Liver (tissue), 8 donors: ENCODE measurements at regions not wholly inside any gene's neighbourhood (a gene's known extent, or its start where the extent isn't known, plus 50 kb on each side); places are given as distances from the start of the nearest gene placed in this dataset.

Experiments used
- DNase-seq: peaks from one replicate; pipeline ENCODE4 v3.0.0-alpha.2; 2017; ENCODE audit warnings: low spot score
- H3K27ac ChIP-seq, 2 donors: one replicate each; pipeline ENCODE4 v1.7.0; 2013; ENCODE audit warnings: inconsistent platforms in 2 of 2, low read length in 2 of 2, control low read depth in 1 of 2, low read depth in 1 of 2, mild to moderate bottlenecking in 1 of 2
- H3K27me3 ChIP-seq, 4 donors: one replicate each; pipeline versions ENCODE4 v1.6.1 to v1.7.0; 2013; ENCODE audit warnings: low read length in 3 of 4, inconsistent platforms in 1 of 4, mild to moderate bottlenecking in 1 of 4, moderate library complexity in 1 of 4; ENCODE audit not compliant: control insufficient read depth in 4 of 4, insufficient read depth in 4 of 4
- H3K36me3 ChIP-seq, 4 donors: one replicate each; pipeline versions ENCODE4 v1.6.1 to v1.7.0; 2013; ENCODE audit warnings: low read length in 3 of 4, mild to moderate bottlenecking in 3 of 4, low read depth in 1 of 4, moderate library complexity in 1 of 4; ENCODE audit not compliant: control insufficient read depth in 4 of 4, insufficient read depth in 3 of 4
- H3K4me1 ChIP-seq, 4 donors: one replicate each; pipeline versions ENCODE4 v1.6.1 to v1.7.0; 2013; ENCODE audit warnings: low read length in 3 of 4, mild to moderate bottlenecking in 3 of 4, moderate library complexity in 1 of 4; ENCODE audit not compliant: control insufficient read depth in 4 of 4, insufficient read depth in 4 of 4
- H3K4me3 ChIP-seq, 3 donors: one replicate each; pipeline versions ENCODE4 v1.6.1 to v1.7.0; 2013; ENCODE audit warnings: low read length in 3 of 3, control low read depth in 1 of 3, low read depth in 1 of 3, mild to moderate bottlenecking in 1 of 3
- H3K9ac ChIP-seq, 2 donors: one replicate each; pipeline ENCODE4 v1.7.0; 2013; ENCODE audit warnings: low read length in 2 of 2, mild to moderate bottlenecking in 2 of 2, moderate library complexity in 2 of 2, control low read depth in 1 of 2, low read depth in 1 of 2
- H3K9me3 ChIP-seq, 4 donors: one replicate each; pipeline versions ENCODE4 v1.6.1 to v1.7.0; 2013; ENCODE audit warnings: low read length in 3 of 4; ENCODE audit not compliant: control insufficient read depth in 4 of 4
- ATF3 ChIP-seq: IDR thresholded peaks from 2 replicates; pipeline ENCODE4 v1.6.1; 2016; ENCODE audit warnings: antibody characterized with exemption
- CTCF ChIP-seq: fragments of 150-350 bp; IDR thresholded peaks from 2 replicates; pipeline ENCODE4 v1.5.1; 2017; ENCODE audit warnings: improper control_type of control experiment, low read depth, low read length; ENCODE audit not compliant: missing input control
- EGR1 ChIP-seq, 2 donors: IDR thresholded peaks; 2 replicates each; pipeline ENCODE4 v1.6.1; 2016 to 2018; ENCODE audit warnings: antibody characterized with exemption in 2 of 2, low read depth in 2 of 2
- FOXA1 ChIP-seq: IDR thresholded peaks from 2 replicates; pipeline ENCODE4 v1.6.1; 2016; ENCODE audit warnings: antibody characterized with exemption
- FOXA2 ChIP-seq: IDR thresholded peaks from 2 replicates; pipeline ENCODE4 v1.6.1; 2016; ENCODE audit warnings: antibody characterized with exemption
- GABPA ChIP-seq, 2 donors: IDR thresholded peaks in 1 of 2; conservative IDR thresholded peaks in 1 of 2; 2 replicates each; pipeline ENCODE4 v1.6.1; 2016; ENCODE audit warnings: antibody characterized with exemption in 2 of 2, mild to moderate bottlenecking in 1 of 2, moderate library complexity in 1 of 2
- HNF4A ChIP-seq, 2 donors: conservative IDR thresholded peaks; 2 replicates each; pipeline ENCODE4 v1.6.1; 2016; ENCODE audit warnings: antibody characterized with exemption in 2 of 2, mild to moderate bottlenecking in 2 of 2
- HNF4G ChIP-seq: IDR thresholded peaks from 2 replicates; pipeline ENCODE4 v1.6.1; 2016; ENCODE audit warnings: antibody characterized with exemption
- JUND ChIP-seq, 2 donors: IDR thresholded peaks; 2 replicates each; pipeline ENCODE4 v1.6.1; 2016; ENCODE audit warnings: antibody characterized with exemption in 2 of 2
- MAX ChIP-seq: IDR thresholded peaks from 2 replicates; pipeline ENCODE4 v1.6.1; 2016; ENCODE audit warnings: antibody characterized with exemption
- NR2F2 ChIP-seq: IDR thresholded peaks from 2 replicates; pipeline ENCODE4 v1.6.1; 2016; ENCODE audit warnings: antibody characterized with exemption
- RAD21 ChIP-seq, 2 donors: IDR thresholded peaks; 2 replicates each; pipeline ENCODE4 v1.6.1; 2016; ENCODE audit warnings: antibody characterized with exemption in 2 of 2, mild to moderate bottlenecking in 2 of 2
- REST ChIP-seq: IDR thresholded peaks from 2 replicates; pipeline ENCODE4 v1.6.1; 2016; ENCODE audit warnings: antibody characterized with exemption, mild to moderate bottlenecking
- RXRA ChIP-seq, 2 donors: IDR thresholded peaks; 2 replicates each; pipeline ENCODE4 v1.6.1; 2017 to 2018; ENCODE audit warnings: antibody characterized with exemption in 2 of 2, mild to moderate bottlenecking in 1 of 2
- SP1 ChIP-seq: IDR thresholded peaks from 2 replicates; pipeline ENCODE4 v1.6.1; 2018; ENCODE audit warnings: antibody characterized with exemption, mild to moderate bottlenecking
- TAF1 ChIP-seq: conservative IDR thresholded peaks from 2 replicates; pipeline ENCODE4 v1.6.1; 2016; ENCODE audit warnings: antibody characterized with exemption, mild to moderate bottlenecking
- YY1 ChIP-seq: IDR thresholded peaks from 2 replicates; pipeline ENCODE4 v1.6.1; 2016; ENCODE audit warnings: antibody characterized with exemption, mild to moderate bottlenecking
- ZBTB33 ChIP-seq: IDR thresholded peaks from 2 replicates; pipeline ENCODE4 v1.6.1; 2016; ENCODE audit warnings: antibody characterized with exemption
- WGBS: extraction: QIAGEN DNeasy Blood & Tissue Kit; methylation state at CpG from one replicate; pipeline ENCODE4 v1.1.7; 2013; 5-methylcytosine and 5-hydroxymethylcytosine counted together
- donor health status: healthy.
- donor health status: healthy.
- donor health status: healthy.
- donor health status: healthy.
- donor health status: healthy.

GRCh38 chr15:31172606-31173005 lies 71.1 kb upstream of the TRPM1 start:
- Histone ChIP-seq H3K4me3 (no peak overlapping the region), H3K4me1 (no peaks in the 10 kb centered on the region), H3K27me3 (no peaks in the 10 kb centered on the region), H3K27ac (no peak overlapping the region), H3K36me3 (no peaks in the 10 kb centered on the region), H3K9me3 (no peaks in the 10 kb centered on the region), H3K9ac (no peak overlapping the region)
- DNase-seq: no peak
- 97% methylated on average over 6 of the region's 6 CpGs for WGBS
- no peak for TF ChIP-seq GABPA (IDR thresholded peaks at IDR 0.05 in 1 of 2, conservative IDR thresholded peaks at IDR 0.05 in 1 of 2)
- no peak for TF ChIP-seq NR2F2
- TF ChIP-seq FOXA2: no peak
- TF ChIP-seq ZBTB33: no peak
- TF ChIP-seq YY1: no peak
- TF ChIP-seq REST: no peak
- TF ChIP-seq EGR1 (IDR thresholded peaks at IDR 0.05; ENCODE audit: low read depth in 2 of 2): no peak
- no peak for TF ChIP-seq TAF1
- no peak for TF ChIP-seq RAD21 (IDR thresholded peaks at IDR 0.05)
- no peak for TF ChIP-seq HNF4G
- no peak for TF ChIP-seq RXRA (IDR thresholded peaks at IDR 0.05)
- TF ChIP-seq FOXA1: no peak
- TF ChIP-seq CTCF: no peak
- no peak for TF ChIP-seq MAX
- no peak for TF ChIP-seq SP1
- TF ChIP-seq ATF3: no peak
- no peak for TF ChIP-seq HNF4A (conservative IDR thresholded peaks at IDR 0.05)
- no peak for TF ChIP-seq JUND (IDR thresholded peaks at IDR 0.05)
